Uterus (tissue), 2 donors: ENCODE measurements at regions not wholly inside any gene's neighbourhood (a gene's known extent, or its start where the extent isn't known, plus 50 kb on each side); places are given as distances from the start of the nearest gene placed in this dataset.

Experiments
- POLR2A ChIP-seq, 2 donors: fragments of 450-650 bp; IDR thresholded peaks; one replicate each; pipeline ENCODE4 v1.6.1; 2016; ENCODE audit warnings: antibody characterized with exemption in 2 of 2, mild to moderate bottlenecking in 1 of 2, moderate library complexity in 1 of 2
- TF ChIP-seq, protein P1 (sequence below), 4 experiments: fragments of 200-600 bp in 2 of 4; fragments of 450-650 bp in 2 of 4; sonication (generic) in 2 of 4; IDR thresholded peaks; one replicate each; pipeline ENCODE4 v1.5.1; 2016 to 2019; ENCODE audit warnings: antibody characterized with exemption in 4 of 4, mild to moderate bottlenecking in 2 of 4, moderate library complexity in 1 of 4

DNA sequence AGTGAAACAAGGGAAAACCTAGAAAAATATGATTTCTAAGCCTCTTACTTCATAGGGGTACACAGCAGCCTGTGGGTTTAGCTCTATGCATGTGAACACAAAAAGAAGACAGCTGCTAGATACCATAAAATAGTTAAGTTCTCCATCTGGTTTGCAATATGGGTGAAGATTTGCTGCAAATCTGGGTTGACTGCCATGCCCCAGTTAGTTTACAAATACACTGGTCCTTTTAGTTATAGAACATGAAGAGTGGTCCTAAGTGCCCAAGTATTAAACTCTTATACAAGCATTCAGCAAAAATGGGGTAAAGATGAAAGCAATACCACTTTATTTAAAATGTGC is 176.1 kb downstream of the AEBP2 start:
- TF ChIP-seq, protein P1, sequence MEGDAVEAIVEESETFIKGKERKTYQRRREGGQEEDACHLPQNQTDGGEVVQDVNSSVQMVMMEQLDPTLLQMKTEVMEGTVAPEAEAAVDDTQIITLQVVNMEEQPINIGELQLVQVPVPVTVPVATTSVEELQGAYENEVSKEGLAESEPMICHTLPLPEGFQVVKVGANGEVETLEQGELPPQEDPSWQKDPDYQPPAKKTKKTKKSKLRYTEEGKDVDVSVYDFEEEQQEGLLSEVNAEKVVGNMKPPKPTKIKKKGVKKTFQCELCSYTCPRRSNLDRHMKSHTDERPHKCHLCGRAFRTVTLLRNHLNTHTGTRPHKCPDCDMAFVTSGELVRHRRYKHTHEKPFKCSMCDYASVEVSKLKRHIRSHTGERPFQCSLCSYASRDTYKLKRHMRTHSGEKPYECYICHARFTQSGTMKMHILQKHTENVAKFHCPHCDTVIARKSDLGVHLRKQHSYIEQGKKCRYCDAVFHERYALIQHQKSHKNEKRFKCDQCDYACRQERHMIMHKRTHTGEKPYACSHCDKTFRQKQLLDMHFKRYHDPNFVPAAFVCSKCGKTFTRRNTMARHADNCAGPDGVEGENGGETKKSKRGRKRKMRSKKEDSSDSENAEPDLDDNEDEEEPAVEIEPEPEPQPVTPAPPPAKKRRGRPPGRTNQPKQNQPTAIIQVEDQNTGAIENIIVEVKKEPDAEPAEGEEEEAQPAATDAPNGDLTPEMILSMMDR (IDR thresholded peaks at IDR 0.05) = no peak
- TF ChIP-seq POLR2A (IDR thresholded peaks at IDR 0.05) = no peak
